GM13977 (cell line): ENCODE measurements at regions not wholly inside any gene's neighbourhood (a gene's known extent, or its start where the extent isn't known, plus 50 kb on each side); places are given as distances from the start of the nearest gene placed in this dataset.
A peak's percentile ranks its signal among the peaks of the same experiment; 100 is the strongest.

Source experiments
- DNase-seq: peaks from one replicate; pipeline ENCODE4 v3.0.0; 2012; ENCODE audit warnings: low spot score
- CTCF ChIP-seq: IDR thresholded peaks from 2 replicates; pipeline ENCODE4 v1.5.1; 2012; ENCODE audit warnings: mild to moderate bottlenecking, control low read depth; ENCODE audit not compliant: insufficient read depth; ENCODE audit errors: extremely low read depth, missing control alignments
- in situ Hi-C: fragments of 300-500 bp; cut with MboI; formaldehyde crosslinking; loops from one replicate; pipeline ENCODE4 v1.12.0; 2022; ENCODE audit warnings: low sequenced_read_pairs, low pct_unique_long_range_greater_than_20kb, mixed read lengths, inconsistent platforms; ENCODE audit not compliant: unreplicated experiment

- no peak for TF ChIP-seq CTCF
- in situ Hi-C loops, result no loop called here
- DNase-seq, result no peak
Measured at GRCh38 chr17:56700919-56701420, 107.5 kb downstream of the NOG start.

- DNase-seq, result no peak
- in situ Hi-C loops, result no loop called here
- no peak for TF ChIP-seq CTCF
Measured at GRCh38 chr17:56707312-56708219, 114.1 kb downstream of the NOG start.

GRCh38 chr17:56708220-56708558, 114.7 kb downstream of the NOG start:
- in situ Hi-C loops, result no loop called here
- DNase-seq, result no peak
- TF ChIP-seq CTCF, result no peak

- no peak for TF ChIP-seq CTCF
- in situ Hi-C loops, result no loop called here
- no peak for DNase-seq
Measured at GRCh38 chr17:56708670-56709410, 115.3 kb downstream of the NOG start.

- no peak for TF ChIP-seq CTCF
- no peak for DNase-seq
- in situ Hi-C loops, result no loop called here
Measured at GRCh38 chr17:56710986-56711385, 117.5 kb downstream of the NOG start.

- DNase-seq, result peak; percentile 75
- peak; percentile 85 for TF ChIP-seq CTCF
- in situ Hi-C loops, result no loop called here
Measured at GRCh38 chr17:56715613-56716357, 117.9 kb downstream of the C17orf67 start.
